Peyer's patch (tissue), 4 donors: ENCODE measurements at regions not wholly inside any gene's neighbourhood (a gene's known extent, or its start where the extent isn't known, plus 50 kb on each side); places are given as distances from the start of the nearest gene placed in this dataset.

ENCODE experiments used
- DNase-seq, 3 donors: peaks; one replicate each; pipeline ENCODE4 v3.0.0-alpha.2; 2017 to 2019
- H3K27ac ChIP-seq, 4 donors: fragments of 200-600 bp; sonication (generic); one replicate each; pipeline ENCODE4 v1.5.1; 2016 to 2019
- H3K27me3 ChIP-seq, 2 donors: fragments of 200-600 bp; sonication (generic); one replicate each; pipeline ENCODE4 v1.5.1; 2019
- H3K36me3 ChIP-seq, 3 donors: fragments of 200-600 bp; sonication (generic); one replicate each; pipeline ENCODE4 v1.5.1; 2016 to 2019
- H3K4me1 ChIP-seq, 4 donors: fragments of 200-600 bp; sonication (generic); one replicate each; pipeline ENCODE4 v1.5.1; 2016 to 2019
- H3K4me3 ChIP-seq, 4 donors: fragments of 200-600 bp; sonication (generic); 1 replicate in 3 of 4; 2 replicates in 1 of 4; pipeline ENCODE4 v1.5.1; 2016 to 2019; ENCODE audit warnings: mild to moderate bottlenecking in 1 of 4
- H3K9me3 ChIP-seq, 4 donors: fragments of 200-600 bp; sonication (generic); one replicate each; pipeline ENCODE4 v1.5.1; 2016 to 2019; ENCODE audit warnings: mild to moderate bottlenecking in 1 of 4
- POLR2A ChIP-seq, 2 donors: fragments of 450-650 bp; IDR thresholded peaks; one replicate each; pipeline ENCODE4 v1.5.1; 2017; ENCODE audit warnings: antibody characterized with exemption in 2 of 2, mild to moderate bottlenecking in 2 of 2, moderate library complexity in 2 of 2
- TF ChIP-seq, protein P1 (sequence below), 6 experiments: fragments of 450-650 bp in 4 of 6; fragments of 200-600 bp in 2 of 6; sonication (generic) in 1 of 6; IDR thresholded peaks; one replicate each; pipeline ENCODE4 v1.5.1; 2017 to 2019; ENCODE audit warnings: antibody characterized with exemption in 6 of 6, mild to moderate bottlenecking in 3 of 6, moderate library complexity in 1 of 6

DNA sequence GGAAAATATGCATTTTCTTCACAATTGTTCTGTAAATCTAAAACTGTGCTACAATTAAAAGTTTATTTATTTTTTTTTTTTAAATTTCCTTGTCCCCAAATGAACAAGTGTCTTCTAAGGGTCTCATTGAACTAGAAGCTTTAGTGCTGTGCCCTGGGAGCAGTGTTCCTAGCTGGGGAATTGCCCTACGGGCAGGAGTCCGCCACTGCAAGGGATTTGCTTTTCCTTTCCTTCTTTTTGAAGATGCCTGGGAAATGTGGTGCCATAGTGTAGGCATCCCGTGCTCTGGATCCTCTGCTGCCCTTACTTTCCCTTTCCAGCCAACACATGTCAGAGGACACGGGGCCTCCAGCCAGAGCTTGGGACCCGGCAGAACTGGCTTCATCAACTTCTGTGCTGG lies 177.1 kb upstream of the CTBP2 start:
- Histone ChIP-seq H3K4me1 (no peaks in the 10 kb centered on the region), H3K27me3 (no peaks in the 10 kb centered on the region), H3K4me3 (no peak overlapping the region), H3K27ac (no peak overlapping the region), H3K9me3 (no peaks in the 10 kb centered on the region), H3K36me3 (no peaks in the 10 kb centered on the region)
- DNase-seq: no peak
- TF ChIP-seq, protein P1, sequence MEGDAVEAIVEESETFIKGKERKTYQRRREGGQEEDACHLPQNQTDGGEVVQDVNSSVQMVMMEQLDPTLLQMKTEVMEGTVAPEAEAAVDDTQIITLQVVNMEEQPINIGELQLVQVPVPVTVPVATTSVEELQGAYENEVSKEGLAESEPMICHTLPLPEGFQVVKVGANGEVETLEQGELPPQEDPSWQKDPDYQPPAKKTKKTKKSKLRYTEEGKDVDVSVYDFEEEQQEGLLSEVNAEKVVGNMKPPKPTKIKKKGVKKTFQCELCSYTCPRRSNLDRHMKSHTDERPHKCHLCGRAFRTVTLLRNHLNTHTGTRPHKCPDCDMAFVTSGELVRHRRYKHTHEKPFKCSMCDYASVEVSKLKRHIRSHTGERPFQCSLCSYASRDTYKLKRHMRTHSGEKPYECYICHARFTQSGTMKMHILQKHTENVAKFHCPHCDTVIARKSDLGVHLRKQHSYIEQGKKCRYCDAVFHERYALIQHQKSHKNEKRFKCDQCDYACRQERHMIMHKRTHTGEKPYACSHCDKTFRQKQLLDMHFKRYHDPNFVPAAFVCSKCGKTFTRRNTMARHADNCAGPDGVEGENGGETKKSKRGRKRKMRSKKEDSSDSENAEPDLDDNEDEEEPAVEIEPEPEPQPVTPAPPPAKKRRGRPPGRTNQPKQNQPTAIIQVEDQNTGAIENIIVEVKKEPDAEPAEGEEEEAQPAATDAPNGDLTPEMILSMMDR (IDR thresholded peaks at IDR 0.05): no peak
- TF ChIP-seq POLR2A (IDR thresholded peaks at IDR 0.05): no peak

DNA sequence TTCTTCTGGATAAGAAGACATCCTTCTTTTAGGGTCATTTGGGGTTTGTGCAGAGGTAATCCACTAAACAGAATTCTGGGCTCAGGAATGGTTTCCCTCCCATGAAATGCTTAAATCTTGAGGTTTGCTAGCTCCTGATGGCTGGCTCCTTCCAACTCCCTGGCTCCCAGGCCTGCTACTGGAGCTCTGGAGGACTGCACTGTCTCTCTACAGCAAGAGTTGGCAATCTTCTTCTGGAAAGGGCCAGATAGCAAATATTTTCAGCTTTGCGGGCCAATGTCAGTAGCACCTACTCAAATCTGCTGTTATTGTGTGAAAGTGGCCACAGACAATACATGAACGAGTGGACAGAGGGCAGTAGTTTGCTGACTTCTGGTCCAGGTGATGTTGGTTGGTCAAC lies 174.2 kb upstream of the CTBP2 start:
- H3K4me1 ChIP-seq: no peaks in the 10 kb centered on the region
- H3K4me3 ChIP-seq: no peak overlapping the region
- H3K36me3 ChIP-seq: no peaks in the 10 kb centered on the region
- H3K27me3 ChIP-seq: no peaks in the 10 kb centered on the region
- no peaks in the 10 kb centered on the region for H3K9me3 ChIP-seq
- DNase-seq: no peak
- TF ChIP-seq, protein P1 (IDR thresholded peaks at IDR 0.05): no peak
- no peak for TF ChIP-seq POLR2A (IDR thresholded peaks at IDR 0.05)
- H3K27ac ChIP-seq: no peak overlapping the region

DNA sequence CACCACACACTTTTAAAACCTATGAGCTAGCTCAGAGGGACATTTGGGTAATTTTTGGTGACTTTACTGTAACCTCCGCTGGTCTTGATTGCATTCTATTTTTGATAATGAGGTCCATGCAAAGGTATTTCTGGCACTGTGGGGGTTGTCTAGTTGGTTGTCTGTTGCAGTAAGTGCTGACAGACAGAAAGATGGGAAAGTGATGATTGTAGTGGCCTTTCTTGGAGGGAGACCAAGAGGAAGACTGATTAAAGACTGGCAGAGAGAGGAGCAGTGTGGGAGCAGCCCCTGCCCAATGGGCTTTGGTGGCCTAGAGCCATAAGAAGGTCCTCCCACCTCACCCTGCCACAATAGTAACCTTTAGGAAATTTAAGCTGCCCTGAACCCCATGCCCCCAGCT lies 173.4 kb upstream of the CTBP2 start:
- no peaks in the 10 kb centered on the region for H3K27me3 ChIP-seq
- H3K27ac ChIP-seq: no peak overlapping the region
- DNase-seq: no peak
- no peaks in the 10 kb centered on the region for H3K36me3 ChIP-seq
- H3K9me3 ChIP-seq: no peaks in the 10 kb centered on the region
- H3K4me1 ChIP-seq: no peaks in the 10 kb centered on the region
- H3K4me3 ChIP-seq: no peak overlapping the region
- no peak for TF ChIP-seq POLR2A (IDR thresholded peaks at IDR 0.05)
- TF ChIP-seq, protein P1 (IDR thresholded peaks at IDR 0.05): no peak

DNA sequence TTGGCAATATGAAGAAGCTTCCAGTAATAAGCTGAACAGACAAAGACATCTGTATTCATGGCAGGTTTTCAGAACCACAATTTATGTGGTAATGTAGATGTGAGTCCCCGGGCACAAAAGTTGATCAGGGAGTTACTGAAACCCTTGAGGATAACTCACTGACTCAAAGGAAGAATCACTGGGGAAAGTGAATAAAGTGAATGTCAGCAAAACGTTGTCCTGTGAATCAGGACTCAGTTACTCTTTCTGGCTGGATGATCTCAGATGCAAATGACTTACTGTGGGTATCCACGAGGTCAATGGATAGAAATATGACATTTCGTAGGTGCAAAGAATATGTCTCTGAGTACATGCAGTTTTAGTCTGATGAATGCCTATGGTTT lies 172.8 kb upstream of the CTBP2 start:
- Histone ChIP-seq H3K9me3 (no peaks in the 10 kb centered on the region), H3K27me3 (no peaks in the 10 kb centered on the region), H3K4me3 (no peak overlapping the region), H3K27ac (no peak overlapping the region), H3K36me3 (no peaks in the 10 kb centered on the region), H3K4me1 (no peaks in the 10 kb centered on the region)
- TF ChIP-seq POLR2A (IDR thresholded peaks at IDR 0.05): no peak
- TF ChIP-seq, protein P1 (IDR thresholded peaks at IDR 0.05): no peak
- DNase-seq: no peak

DNA sequence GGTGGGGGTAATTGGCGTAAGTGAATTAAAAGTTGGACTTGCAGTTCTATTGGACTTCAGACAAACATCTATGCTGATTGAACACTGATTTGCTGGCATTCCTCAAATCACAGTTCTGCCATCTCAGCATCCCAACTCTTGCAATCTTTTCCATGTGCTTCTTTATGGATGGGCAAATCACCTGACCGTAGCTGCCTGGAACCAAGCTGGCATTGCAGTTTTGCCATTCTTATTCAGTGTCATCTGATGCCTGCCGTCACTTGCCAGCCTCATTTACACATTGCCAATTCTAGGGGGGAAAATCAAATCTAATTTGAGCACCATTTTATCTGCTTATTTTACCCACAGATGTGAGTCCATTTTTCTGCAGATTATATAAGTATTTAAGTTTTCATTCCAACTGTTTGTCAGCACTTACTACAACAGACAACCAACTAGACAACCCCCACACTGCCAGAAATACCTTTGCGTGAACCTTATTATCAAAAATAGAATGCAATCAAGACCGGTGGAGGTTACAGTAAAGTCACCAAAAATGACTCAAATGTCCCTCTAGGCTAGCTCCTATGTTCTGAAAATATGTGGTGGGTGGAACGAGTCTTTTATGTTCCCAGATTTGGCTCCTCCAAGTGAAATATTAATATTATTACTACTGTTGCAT lies 172.3 kb upstream of the CTBP2 start:
- Histone ChIP-seq H3K4me1 (no peaks in the 10 kb centered on the region), H3K9me3 (no peaks in the 10 kb centered on the region), H3K27ac (no peak overlapping the region), H3K4me3 (no peak overlapping the region), H3K27me3 (no peaks in the 10 kb centered on the region), H3K36me3 (no peaks in the 10 kb centered on the region)
- TF ChIP-seq, protein P1 (IDR thresholded peaks at IDR 0.05): no peak
- no peak for TF ChIP-seq POLR2A (IDR thresholded peaks at IDR 0.05)
- no peak for DNase-seq

DNA sequence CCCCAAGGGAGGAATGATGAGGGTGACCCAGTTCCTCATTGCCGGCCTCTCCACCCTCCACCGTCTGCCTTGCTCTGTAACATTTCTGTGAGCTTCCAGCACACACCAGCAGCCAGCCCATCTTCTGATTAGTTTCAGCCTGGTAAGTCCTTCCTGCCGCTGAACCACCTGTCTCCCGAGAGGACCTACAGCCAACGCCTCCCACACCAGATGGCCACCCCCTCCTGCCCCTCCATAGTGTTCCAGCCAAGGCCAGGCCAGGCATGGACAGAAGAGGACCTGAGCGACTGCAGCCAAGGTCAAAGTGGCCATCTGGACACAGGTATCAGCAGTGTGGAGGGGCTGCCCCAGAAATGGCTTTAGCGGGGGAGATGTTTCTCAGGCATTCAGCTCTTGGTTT lies 170.7 kb upstream of the CTBP2 start:
- H3K27ac ChIP-seq: no peak overlapping the region
- H3K9me3 ChIP-seq: no peaks in the 10 kb centered on the region
- no peaks in the 10 kb centered on the region for H3K4me1 ChIP-seq
- no peak for TF ChIP-seq POLR2A (IDR thresholded peaks at IDR 0.05)
- TF ChIP-seq, protein P1 (IDR thresholded peaks at IDR 0.05): no peak
- DNase-seq: no peak
- no peaks in the 10 kb centered on the region for H3K36me3 ChIP-seq
- H3K4me3 ChIP-seq: no peak overlapping the region
- H3K27me3 ChIP-seq: no peaks in the 10 kb centered on the region
